ENCODE measurements at regions not wholly inside any gene's neighbourhood (a gene's known extent, or its start where the extent isn't known, plus 50 kb on each side); places are given as distances from the start of the nearest gene placed in this dataset.
"Not testable (repeated sequence)": the region's sequence is repeated elsewhere in the genome, so short reads cannot be mapped to it uniquely, and the experiment has no call there.

- intact Hi-C loops (cut with DNase I), result no loop called here
- no peak for DNase-seq
- Histone ChIP-seq H3K27me3 (no peaks in the 10 kb centered on the region), H3K4me3 (no peak overlapping the region), H3K36me3 (no peaks in the 10 kb centered on the region), H3K27ac (no peak overlapping the region), H3K4me1 (ENCODE audit: insufficient read depth) (no peaks in the 10 kb centered on the region), H3K9me3 (no peaks in the 10 kb centered on the region)
- no peak for TF ChIP-seq POLR2A (IDR thresholded peaks at IDR 0.05)
- TF ChIP-seq EP300 (IDR thresholded peaks at IDR 0.05), result no peak
- TF ChIP-seq CTCF (IDR thresholded peaks at IDR 0.05), result no peak
- WGBS, 3 donors, result 73 to 77% (median 74%) methylated on average over 17 of the region's 17 CpGs
Observed at GRCh38 chr20:59482351-59483187, 121.8 kb upstream of the PHACTR3 start.

GRCh38 chr20:59483481-59483880 is 120.9 kb upstream of the PHACTR3 start:
- Histone ChIP-seq H3K27me3 (no peaks in the 10 kb centered on the region), H3K9me3 (no peaks in the 10 kb centered on the region), H3K4me1 (ENCODE audit: insufficient read depth) (no peaks in the 10 kb centered on the region), H3K27ac (no peak overlapping the region), H3K4me3 (no peak overlapping the region), H3K36me3 (no peaks in the 10 kb centered on the region)
- DNase-seq, result no peak
- WGBS, 3 donors, result 79 to 87% (median 80%) methylated on average over 5 of the region's 5 CpGs
- intact Hi-C loops (cut with DNase I), result no loop called here
- TF ChIP-seq EP300 (IDR thresholded peaks at IDR 0.05) (no peak), POLR2A (IDR thresholded peaks at IDR 0.05) (no peak), CTCF (IDR thresholded peaks at IDR 0.05) (no peak)

DNA sequence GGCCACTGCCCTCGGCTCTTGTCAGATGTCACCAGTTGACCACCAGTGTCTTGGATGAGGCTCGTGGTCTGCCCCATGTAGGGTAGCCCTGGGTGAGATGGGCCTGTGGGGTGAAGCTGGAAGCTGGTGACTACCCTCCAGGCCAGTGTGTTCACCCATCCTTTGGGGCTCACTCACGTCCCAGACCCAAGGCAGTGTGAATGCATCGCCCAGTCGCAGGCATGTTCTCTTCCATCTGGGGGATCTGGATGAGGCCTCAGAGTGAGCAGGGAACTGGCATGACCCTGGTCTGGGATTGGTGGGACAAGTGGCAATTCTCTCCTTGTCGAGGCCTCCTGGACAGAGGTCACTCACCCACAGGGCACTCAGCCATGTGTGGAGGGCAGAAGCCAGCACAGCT is 120.1 kb upstream of the PHACTR3 start:
- no peak for TF ChIP-seq EP300 (IDR thresholded peaks at IDR 0.05)
- TF ChIP-seq CTCF (IDR thresholded peaks at IDR 0.05), result no peak
- TF ChIP-seq POLR2A (IDR thresholded peaks at IDR 0.05), result no peak
- Histone ChIP-seq H3K36me3 (no peaks in the 10 kb centered on the region), H3K27me3 (no peaks in the 10 kb centered on the region), H3K9me3 (no peaks in the 10 kb centered on the region), H3K4me3 (no peak overlapping the region), H3K27ac (no peak overlapping the region), H3K4me1 (ENCODE audit: insufficient read depth) (no peaks in the 10 kb centered on the region)
- no peak for DNase-seq
- 68 to 72% (median 71%) methylated on average over 6 of the region's 6 CpGs for WGBS, 3 donors
- intact Hi-C loops (cut with DNase I), result no loop called here

GRCh38 chr20:59485576-59486454 is 118.5 kb upstream of the PHACTR3 start:
- H3K27me3 ChIP-seq, result no peaks in the 10 kb centered on the region
- no peaks in the 10 kb centered on the region for H3K36me3 ChIP-seq
- TF ChIP-seq EP300 (IDR thresholded peaks at IDR 0.05), result no peak
- no peak for TF ChIP-seq CTCF (IDR thresholded peaks at IDR 0.05)
- no peak for TF ChIP-seq POLR2A (IDR thresholded peaks at IDR 0.05)
- 92 to 93% (median 93%) methylated on average over 8 of the region's 8 CpGs for WGBS, 3 donors
- H3K9me3 ChIP-seq, result no peaks in the 10 kb centered on the region
- no peak overlapping the region for H3K27ac ChIP-seq
- no peak overlapping the region for H3K4me3 ChIP-seq
- no peak for DNase-seq
- H3K4me1 ChIP-seq (ENCODE audit: insufficient read depth), result no peaks in the 10 kb centered on the region
- intact Hi-C loops (cut with DNase I), result no loop called here

GRCh38 chr20:59488459-59488858 is 115.9 kb upstream of the PHACTR3 start:
- H3K4me1 ChIP-seq (ENCODE audit: insufficient read depth); intact Hi-C loops (cut with DNase I); H3K36me3 ChIP-seq; H3K4me3 ChIP-seq; H3K27ac ChIP-seq; DNase-seq; H3K9me3 ChIP-seq; H3K27me3 ChIP-seq: not testable (repeated sequence)
- whole genome bisulfite sequencing, 3 donors, result 17 to 20% (median 18%) methylated on average over 6 of the region's 6 CpGs

DNA sequence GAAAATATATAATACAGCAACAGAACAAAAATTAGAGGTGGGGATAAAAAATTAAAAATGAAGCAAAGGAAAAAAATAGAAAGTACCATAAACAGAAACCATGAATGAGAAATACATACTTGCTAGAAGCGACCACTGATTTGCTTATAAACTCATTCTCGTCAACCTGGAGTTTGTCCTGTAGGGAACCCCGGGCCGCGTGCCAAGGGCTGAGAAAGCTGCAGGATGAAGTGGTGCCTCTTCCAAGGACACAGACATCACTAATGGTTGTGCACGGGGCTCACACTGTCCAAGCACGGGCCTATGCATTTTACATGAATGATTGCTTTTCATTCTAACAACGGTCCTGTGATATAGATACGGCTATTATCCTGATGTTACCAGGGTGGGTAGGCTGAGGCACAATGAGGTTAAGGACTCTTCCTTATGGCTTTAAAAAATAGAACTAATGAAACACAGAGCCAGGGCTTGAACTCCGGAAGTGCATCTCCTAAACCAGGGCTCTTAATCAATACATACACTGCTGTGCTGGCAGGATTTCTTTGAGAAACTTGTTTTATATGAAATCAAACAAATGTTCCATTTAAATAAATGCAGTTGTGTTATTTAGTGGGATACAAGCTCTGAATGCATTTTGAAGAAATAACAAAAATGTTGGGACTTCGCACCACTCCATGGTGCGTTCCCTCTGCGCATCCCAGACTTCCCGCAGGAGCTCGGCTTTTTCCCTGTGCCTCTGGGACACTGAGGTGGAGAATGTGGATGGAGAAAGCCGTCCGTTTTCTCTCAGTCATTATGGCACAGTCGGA is 113.9 kb upstream of the PHACTR3 start:
- H3K27ac ChIP-seq; H3K4me1 ChIP-seq (ENCODE audit: insufficient read depth); H3K9me3 ChIP-seq; DNase-seq; H3K36me3 ChIP-seq; H3K27me3 ChIP-seq; H3K4me3 ChIP-seq; intact Hi-C loops (cut with DNase I): not testable (repeated sequence)
- WGBS, 3 donors, result 53 to 56% (median 55%) methylated on average over 18 of the region's 18 CpGs
